DMS53 (cell line): ENCODE measurements at regions not wholly inside any gene's neighbourhood (a gene's known extent, or its start where the extent isn't known, plus 50 kb on each side); places are given as distances from the start of the nearest gene placed in this dataset.

Experiments
- DNase-seq: peaks from one replicate; lab custom pipeline; 2025; lab: John Stamatoyannopoulos, UW

GRCh38 chr3:79542-79941, 117.0 kb upstream of the CHL1 start:
- no peak for DNase-seq

- no peak for DNase-seq
These were observed 114.1 kb upstream of the CHL1 start for GRCh38 chr3:82508-82907.

- no peak for DNase-seq
These were observed 113.5 kb upstream of the CHL1 start for GRCh38 chr3:83096-83495.

GRCh38 chr3:85180-85579, 111.4 kb upstream of the CHL1 start:
- no peak for DNase-seq

- DNase-seq: no peak
These were observed 108.3 kb upstream of the CHL1 start for GRCh38 chr3:88267-88666.

GRCh38 chr3:93746-94145, 102.8 kb upstream of the CHL1 start:
- no peak for DNase-seq

- DNase-seq: no peak
These were observed 100.3 kb upstream of the CHL1 start for GRCh38 chr3:96259-96658.

- no peak for DNase-seq
These were observed 98.9 kb upstream of the CHL1 start for GRCh38 chr3:97417-98258.

- no peak for DNase-seq
These were observed 98.3 kb upstream of the CHL1 start for GRCh38 chr3:98259-98654.

GRCh38 chr3:99506-99905, 97.1 kb upstream of the CHL1 start:
- no peak for DNase-seq

GRCh38 chr3:102484-102883, 94.1 kb upstream of the CHL1 start:
- DNase-seq: no peak

GRCh38 chr3:103991-104390, 92.6 kb upstream of the CHL1 start:
- DNase-seq: no peak

- DNase-seq: no peak
These were observed 91.0 kb upstream of the CHL1 start for GRCh38 chr3:105585-105984.

GRCh38 chr3:106619-107018, 89.9 kb upstream of the CHL1 start:
- no peak for DNase-seq

- peak; percentile 58 for DNase-seq
These were observed 85.2 kb upstream of the CHL1 start for GRCh38 chr3:111143-112069.

- DNase-seq: no peak
These were observed 83.8 kb upstream of the CHL1 start for GRCh38 chr3:112773-113172.

GRCh38 chr3:118666-119065, 77.9 kb upstream of the CHL1 start:
- no peak for DNase-seq

- DNase-seq: peak; percentile 59
These were observed 73.2 kb upstream of the CHL1 start for GRCh38 chr3:123341-123740.

GRCh38 chr3:124557-125179, 71.9 kb upstream of the CHL1 start:
- no peak for DNase-seq

GRCh38 chr3:128515-129172, 67.9 kb upstream of the CHL1 start:
- no peak for DNase-seq

- peak; percentile 34 for DNase-seq
These were observed 65.2 kb upstream of the CHL1 start for GRCh38 chr3:131151-131888.
